ENCODE measurements at regions not wholly inside any gene's neighbourhood (a gene's known extent, or its start where the extent isn't known, plus 50 kb on each side); places are given as distances from the start of the nearest gene placed in this dataset.

DNA sequence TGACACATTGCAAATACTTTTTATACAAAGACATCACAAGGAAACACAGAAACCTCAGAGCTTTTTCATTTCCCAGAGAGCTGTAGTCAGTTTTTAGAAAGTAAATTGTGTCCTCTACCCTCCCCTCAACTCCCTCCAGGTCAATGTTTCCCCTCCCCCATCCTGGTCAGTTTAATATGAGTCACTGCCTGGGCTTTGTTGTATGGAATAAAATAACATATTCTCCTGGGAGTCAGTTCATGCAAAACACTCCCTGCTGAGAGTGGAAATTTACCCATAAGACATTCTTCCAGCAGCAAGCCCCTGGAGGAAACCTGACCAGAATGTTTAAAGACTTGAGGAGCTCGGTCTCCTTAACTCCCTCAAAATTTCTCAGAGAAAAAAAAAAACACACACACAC, 270.1 kb upstream of the LDB2 start:
- no peak for DNase-seq

GRCh38 chr4:17166954-17167353, 268.5 kb upstream of the LDB2 start:
- DNase-seq, result no peak

GRCh38 chr4:17165286-17165685, 266.8 kb upstream of the LDB2 start:
- no peak for DNase-seq

DNA sequence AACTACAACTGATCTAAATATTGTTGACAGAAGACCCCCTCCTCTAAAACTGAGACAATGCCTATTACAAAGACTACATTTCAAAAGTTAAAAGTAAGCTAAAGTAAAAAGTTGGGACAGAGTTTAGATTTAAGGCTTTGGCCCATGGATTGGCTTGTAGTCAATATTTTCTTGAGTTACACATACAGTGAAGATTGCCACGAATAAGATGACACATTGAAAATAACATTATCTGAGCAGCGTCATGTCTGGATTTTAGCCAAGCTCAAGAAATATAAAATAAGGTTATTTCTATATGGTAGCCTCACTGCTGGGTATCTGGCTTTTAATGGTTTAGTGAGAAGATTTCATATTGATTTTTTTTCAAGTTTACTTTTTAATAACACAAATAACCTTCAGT, 266.2 kb upstream of the LDB2 start:
- no peak for DNase-seq

DNA sequence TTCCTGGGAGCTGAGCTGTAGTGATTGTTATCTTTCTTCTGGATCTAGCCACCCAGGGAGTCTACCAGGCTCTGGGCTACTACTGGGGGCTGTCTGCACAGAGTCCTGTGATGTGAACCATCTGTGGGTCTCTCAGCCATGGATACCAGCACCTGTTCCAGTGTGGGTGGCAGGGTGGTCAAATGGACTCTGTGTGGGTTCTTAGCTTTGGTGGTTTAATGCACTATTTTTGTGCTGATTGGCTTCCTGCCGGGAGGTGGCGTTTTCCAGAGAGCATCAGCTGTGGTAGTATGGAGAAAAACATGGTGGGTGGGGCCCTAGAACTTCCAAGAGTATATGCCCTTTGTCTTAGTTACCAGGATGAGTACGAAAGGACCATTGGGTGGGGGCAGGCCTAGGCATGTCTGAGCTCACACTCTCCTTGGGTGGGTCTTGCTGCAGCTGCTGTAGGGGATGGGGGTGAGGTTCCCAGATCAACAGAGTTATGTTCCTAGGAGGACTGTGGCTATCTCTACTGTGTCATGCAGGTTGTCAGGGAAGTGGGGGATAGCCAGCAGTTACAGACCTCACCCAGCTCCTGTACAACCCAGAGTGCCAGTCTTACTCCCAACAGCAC, 264.8 kb upstream of the LDB2 start:
- no peak for DNase-seq

- DNase-seq, result no peak
These were observed 258.9 kb upstream of the LDB2 start for GRCh38 chr4:17157304-17157703.

DNA sequence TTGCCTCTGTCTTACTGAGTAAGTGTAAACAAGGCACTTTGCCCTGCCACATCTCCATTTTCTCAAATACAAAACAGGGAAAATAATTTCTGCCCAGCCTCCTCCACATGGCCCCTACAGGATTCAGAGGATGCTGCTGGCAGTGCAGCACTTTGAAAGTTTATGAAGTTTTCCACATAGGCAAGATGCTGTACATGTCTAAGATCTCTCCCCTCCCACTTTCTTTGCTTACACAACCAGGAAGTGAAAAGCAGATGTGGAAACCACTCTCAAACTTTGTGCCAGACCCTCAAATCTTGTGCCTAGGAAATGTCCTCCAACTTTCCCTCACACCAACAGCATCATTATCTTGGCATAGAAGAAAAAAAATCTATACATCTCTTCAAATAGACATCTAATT, 257.0 kb upstream of the LDB2 start:
- DNase-seq, result no peak

DNA sequence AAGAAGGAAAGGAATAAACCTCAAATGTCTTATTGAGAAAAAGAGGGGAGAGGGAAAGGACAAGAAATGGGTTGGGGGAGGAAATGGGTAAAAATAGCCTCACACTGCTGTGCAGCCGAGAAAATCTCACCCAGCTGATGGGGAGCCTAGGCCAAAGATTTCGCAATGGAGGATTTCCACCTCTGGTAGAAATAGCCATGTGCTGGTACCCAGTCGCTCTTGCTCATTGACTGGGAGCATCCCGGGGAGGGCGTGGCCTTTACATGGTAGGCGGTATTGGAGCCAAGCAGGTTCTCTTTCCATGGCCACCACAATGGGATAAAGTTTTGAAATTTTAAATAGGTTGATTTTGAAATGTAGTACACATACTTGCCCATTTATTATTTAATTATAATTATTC, 255.1 kb upstream of the LDB2 start:
- no peak for DNase-seq

GRCh38 chr4:17152941-17153540, 254.6 kb upstream of the LDB2 start:
- DNase-seq, result no peak

DNA sequence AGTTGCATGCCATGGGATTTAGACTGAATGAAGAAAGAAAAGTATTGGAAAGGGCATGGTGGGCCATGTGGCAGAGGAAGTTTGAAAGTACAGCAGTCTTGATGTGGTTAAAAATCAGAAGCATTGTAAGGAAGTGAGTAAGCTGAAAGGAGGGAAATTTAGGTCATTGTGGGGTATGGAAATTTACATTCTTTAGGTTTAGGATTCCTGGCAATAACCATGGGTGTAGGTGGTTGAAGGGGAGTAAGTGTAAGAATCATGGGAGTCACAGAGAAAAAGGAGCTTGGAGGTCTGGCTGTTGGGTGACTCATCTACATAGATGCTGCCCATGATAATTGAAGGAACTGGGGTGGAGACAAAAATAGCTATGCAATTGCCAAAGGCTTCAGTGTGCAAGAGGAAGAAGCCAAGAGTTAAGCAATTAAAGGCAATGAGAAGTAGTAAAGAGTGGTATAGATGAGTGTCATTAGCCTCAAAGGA, 243.8 kb upstream of the LDB2 start:
- DNase-seq, result no peak

DNA sequence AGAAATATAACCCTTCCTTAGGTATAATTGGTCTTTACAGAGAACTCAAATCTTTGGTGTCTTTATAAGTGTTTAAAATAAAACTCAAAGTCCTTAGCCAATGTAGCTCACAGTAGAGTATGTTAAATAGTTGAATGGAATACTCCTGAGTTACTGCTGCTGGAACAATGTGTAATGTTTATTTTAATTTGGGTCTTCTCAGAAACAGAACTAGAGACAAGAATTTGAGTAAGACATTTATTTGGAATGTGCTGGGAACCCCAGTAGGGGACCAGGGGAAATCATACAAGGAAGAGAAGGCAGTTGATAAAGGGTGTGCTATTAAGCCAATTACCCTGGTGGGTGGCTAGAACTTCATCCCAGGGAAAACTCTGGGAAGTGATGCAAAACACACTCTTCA, 240.4 kb upstream of the LDB2 start:
- no peak for DNase-seq

DNA sequence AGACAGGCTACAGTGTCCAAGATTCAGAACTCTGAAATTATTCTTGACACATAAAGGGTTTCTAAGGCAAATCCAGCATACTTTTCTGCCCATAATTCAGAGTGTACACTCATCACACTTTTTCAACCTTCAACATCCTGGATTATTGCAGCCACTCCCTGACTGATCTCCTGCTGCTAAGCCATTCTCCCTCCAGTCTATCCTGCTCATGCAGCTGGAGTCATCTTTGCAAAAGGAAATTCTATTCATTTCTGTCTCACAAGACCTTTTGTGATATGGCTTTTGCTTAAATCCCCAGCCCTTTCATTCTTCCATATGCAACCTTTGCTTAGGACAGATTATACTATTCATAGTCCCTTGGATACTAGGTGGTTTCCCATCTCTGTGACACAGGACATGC, 236.1 kb upstream of the LDB2 start:
- DNase-seq, result no peak

- DNase-seq, result no peak
These were observed 235.7 kb upstream of the LDB2 start for GRCh38 chr4:17134100-17134499.

- DNase-seq, result no peak
These were observed 233.8 kb upstream of the LDB2 start for GRCh38 chr4:17132226-17132625.

GRCh38 chr4:17128268-17128667, 229.8 kb upstream of the LDB2 start:
- DNase-seq, result no peak

DNA sequence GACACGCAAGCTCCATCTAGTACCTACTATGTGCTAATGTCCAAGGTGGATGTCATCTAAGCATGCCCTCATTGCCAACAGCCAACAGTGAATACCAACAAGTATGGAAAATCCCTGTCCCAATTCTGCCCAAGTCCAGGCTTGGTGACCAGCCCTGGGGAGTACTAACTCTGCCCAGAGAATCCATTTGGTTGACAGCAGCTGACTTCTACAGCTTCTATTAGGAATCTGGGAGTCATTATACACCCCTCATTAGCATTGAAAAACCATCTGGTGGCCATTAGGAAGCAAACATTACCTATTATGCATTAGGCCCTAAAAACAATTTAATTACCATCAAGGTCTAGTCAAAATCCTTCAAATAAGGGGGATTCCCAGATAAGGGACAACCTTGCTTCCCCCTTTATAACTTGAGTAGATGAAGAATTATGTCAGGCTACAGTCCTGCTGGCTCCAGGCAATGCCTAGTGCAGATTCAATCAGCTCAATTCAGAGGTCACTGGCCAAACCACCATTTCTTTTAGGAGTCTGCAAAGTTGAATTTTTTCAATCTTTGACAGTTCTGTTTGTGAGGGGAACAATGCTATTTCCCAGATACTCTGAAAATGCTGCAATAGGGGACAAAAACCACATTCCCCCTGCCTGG, 228.0 kb upstream of the LDB2 start:
- DNase-seq, result no peak

DNA sequence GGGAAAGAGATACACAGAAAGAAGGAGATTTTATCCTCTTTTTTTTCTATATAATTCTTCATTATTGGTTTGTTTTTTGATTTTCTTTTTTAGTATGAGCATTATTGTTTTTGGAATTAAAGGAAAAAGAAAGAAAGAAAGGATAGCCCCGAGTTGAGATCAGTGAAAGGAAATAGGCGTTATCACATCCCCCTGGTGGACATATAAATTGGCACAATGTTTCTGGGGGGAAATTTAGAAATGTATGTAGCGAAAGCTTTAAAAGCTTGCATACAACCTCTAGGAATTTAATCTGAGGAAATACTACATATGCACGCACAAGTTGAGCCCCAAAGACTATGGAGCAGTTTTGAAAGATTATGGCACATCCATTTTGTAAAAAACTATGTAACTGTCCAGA, 226.3 kb upstream of the LDB2 start:
- no peak for DNase-seq

DNA sequence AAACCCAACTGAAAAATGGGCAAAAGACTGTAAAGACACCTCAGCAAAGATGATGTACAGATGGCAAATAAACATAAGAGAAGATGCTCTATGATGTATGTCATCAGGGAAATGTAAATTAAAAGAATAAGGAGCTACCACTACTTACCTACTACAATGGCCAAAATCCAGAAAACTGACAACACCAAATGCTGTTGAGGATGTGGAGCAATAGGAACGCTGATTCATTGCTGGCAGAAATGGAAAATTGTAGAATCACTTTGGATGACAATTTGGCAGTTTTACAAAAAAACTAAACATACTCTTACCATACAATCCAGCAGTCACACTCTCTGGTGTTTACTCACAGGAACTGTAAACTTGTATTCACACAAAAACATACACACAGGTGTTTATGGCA, 222.3 kb upstream of the LDB2 start:
- no peak for DNase-seq

- no peak for DNase-seq
These were observed 219.3 kb upstream of the LDB2 start for GRCh38 chr4:17117746-17118145.

- DNase-seq, result no peak
These were observed 217.1 kb upstream of the LDB2 start for GRCh38 chr4:17115583-17115982.

GRCh38 chr4:17112292-17112659, 213.8 kb upstream of the LDB2 start:
- DNase-seq, result no peak

DNA sequence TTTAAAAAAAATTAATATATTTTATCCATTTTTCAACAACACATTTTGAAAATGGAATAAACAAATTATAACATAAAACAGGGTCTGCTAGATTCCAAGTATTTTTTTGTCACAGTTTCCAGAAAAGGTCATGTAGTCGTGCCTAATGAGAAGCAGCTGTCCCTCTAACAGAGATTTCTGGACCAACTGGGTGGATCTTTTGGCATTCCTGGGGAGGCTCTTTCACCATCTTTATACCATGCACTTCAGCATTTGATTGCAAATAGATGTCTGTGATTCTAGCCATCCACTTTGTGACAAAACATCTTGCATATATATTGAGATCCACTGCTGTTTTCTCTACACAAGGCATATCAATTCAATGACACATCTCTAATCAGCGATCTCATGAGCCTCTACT, 210.7 kb upstream of the LDB2 start:
- no peak for DNase-seq

GRCh38 chr4:17103231-17103630, 204.8 kb upstream of the LDB2 start:
- DNase-seq, result no peak

GRCh38 chr4:17098996-17099395, 200.6 kb upstream of the LDB2 start:
- no peak for DNase-seq

- DNase-seq, result no peak
These were observed 200.0 kb upstream of the LDB2 start for GRCh38 chr4:17098401-17098800.
